Gastrocnemius medialis (tissue), 4 donors: ENCODE measurements at regions not wholly inside any gene's neighbourhood (a gene's known extent, or its start where the extent isn't known, plus 50 kb on each side); places are given as distances from the start of the nearest gene placed in this dataset.

Source experiments
- CTCF ChIP-seq, 5 experiments: fragments of 450-650 bp in 3 of 5; fragments of 200-600 bp in 2 of 5; sonication (generic) in 2 of 5; IDR thresholded peaks in 4 of 5; conservative IDR thresholded peaks in 1 of 5; 1 replicate in 4 of 5; 2 replicates in 1 of 5; pipeline ENCODE4 v1.5.1; 2016 to 2019; ENCODE audit warnings: antibody characterized with exemption in 5 of 5, mild to moderate bottlenecking in 3 of 5, moderate library complexity in 3 of 5
- POLR2A ChIP-seq, 2 donors: fragments of 450-650 bp; IDR thresholded peaks; one replicate each; pipeline ENCODE4 v1.6.1; 2017; ENCODE audit warnings: antibody characterized with exemption in 2 of 2, mild to moderate bottlenecking in 2 of 2, moderate library complexity in 2 of 2

- TF ChIP-seq POLR2A (IDR thresholded peaks at IDR 0.05): no peak
- TF ChIP-seq CTCF (IDR thresholded peaks at IDR 0.05 in 4 of 5, conservative IDR thresholded peaks at IDR 0.05 in 1 of 5): no peak
These were observed 288.3 kb upstream of the AJAP1 start for GRCh38 chr1:4366091-4366490.
